ENCODE measurements at regions not wholly inside any gene's neighbourhood (a gene's known extent, or its start where the extent isn't known, plus 50 kb on each side); places are given as distances from the start of the nearest gene placed in this dataset.

GRCh38 chr10:130986846-130987245, 324.7 kb downstream of the TCERG1L start:
- peaks cover 4% of the 10 kb centered on the region; the same call in 1 of the 2 replicates for H3K27me3 ChIP-seq (ENCODE audit: control insufficient read depth, insufficient read depth, low read length)
- in situ Hi-C loops (cut with HindIII; ENCODE audit: low pct_unique_long_range_greater_than_20kb, low sequenced_read_pairs), result no loop called here

GRCh38 chr10:130987401-130987800, 324.1 kb downstream of the TCERG1L start:
- TF ChIP-seq TCF7L2 (IDR thresholded peaks at IDR 0.05; ENCODE audit: low read depth, low read length) (no peak), POLR2AphosphoS5 (IDR thresholded peaks at IDR 0.05; ENCODE audit: low read depth, low read length) (no peak), CTCF (IDR thresholded peaks at IDR 0.05) (no peak), REST (IDR thresholded peaks at IDR 0.05; ENCODE audit: insufficient read depth in 1 of 2, low read depth in 2 of 2, low read length in 1 of 2) (no peak), SIN3A (IDR thresholded peaks at IDR 0.05; ENCODE audit: borderline replicate concordance, insufficient read depth, low read depth, low read length) (no peak)
- POLR2A ChIA-PET, result no interaction called here
- in situ Hi-C loops (cut with HindIII; ENCODE audit: low pct_unique_long_range_greater_than_20kb, low sequenced_read_pairs), result no loop called here
- ATAC-seq (no peak), DNase-seq (ENCODE audit: low read depth, low spot score) (no peak)
- intact Hi-C loops (cut with micrococcal nuclease; ENCODE audit: unreplicated experiment), result no loop called here
- Histone ChIP-seq H3K9me3 (ENCODE audit: control insufficient read depth, insufficient read depth, low read depth, low read length) (no peaks in the 10 kb centered on the region), H3K36me3 (ENCODE audit: control insufficient read depth, insufficient read depth, low read length) (no peaks in the 10 kb centered on the region), H3K27me3 (ENCODE audit: control insufficient read depth, insufficient read depth, low read length) (peaks cover 9% of the 10 kb centered on the region), H3K27ac (ENCODE audit: low read length) (no peak overlapping the region), H3K4me1 (ENCODE audit: control insufficient read depth, insufficient read depth, low read length) (no peaks in the 10 kb centered on the region), H3K4me3 (ENCODE audit: low read depth in 2 of 2, low read length in 2 of 2) (no peak overlapping the region)
- BruUV-seq (replicated peaks), result no TSS peak
- CTCF ChIA-PET, result no interaction called here

More at GRCh38 chr10:130986846-130987245, 324.7 kb downstream of the TCERG1L start:
- Histone ChIP-seq H3K36me3 (ENCODE audit: control insufficient read depth, insufficient read depth, low read length) (no peaks in the 10 kb centered on the region), H3K9me3 (ENCODE audit: control insufficient read depth, insufficient read depth, low read depth, low read length) (no peaks in the 10 kb centered on the region), H3K27ac (ENCODE audit: low read length) (no peak overlapping the region), H3K4me3 (ENCODE audit: low read depth in 2 of 2, low read length in 2 of 2) (no peak overlapping the region), H3K4me1 (ENCODE audit: control insufficient read depth, insufficient read depth, low read length) (no peaks in the 10 kb centered on the region)
- intact Hi-C loops (cut with micrococcal nuclease; ENCODE audit: unreplicated experiment), result no loop called here
- no TSS peak for BruUV-seq (replicated peaks)
- DNase-seq (ENCODE audit: low read depth, low spot score), result no peak
- ATAC-seq, result no peak
- TF ChIP-seq POLR2AphosphoS5 (IDR thresholded peaks at IDR 0.05; ENCODE audit: low read depth, low read length) (no peak), SIN3A (IDR thresholded peaks at IDR 0.05; ENCODE audit: borderline replicate concordance, insufficient read depth, low read depth, low read length) (no peak), CTCF (IDR thresholded peaks at IDR 0.05) (no peak), TCF7L2 (IDR thresholded peaks at IDR 0.05; ENCODE audit: low read depth, low read length) (no peak), REST (IDR thresholded peaks at IDR 0.05; ENCODE audit: insufficient read depth in 1 of 2, low read depth in 2 of 2, low read length in 1 of 2) (no peak)
- CTCF ChIA-PET, result no interaction called here
- POLR2A ChIA-PET, result no interaction called here
